GM19025 (cell line): ENCODE measurements at regions not wholly inside any gene's neighbourhood (a gene's known extent, or its start where the extent isn't known, plus 50 kb on each side); places are given as distances from the start of the nearest gene placed in this dataset.

Experiments used
- ATAC-seq: cut with Tn5 transposase; IDR thresholded peaks from one replicate; pipeline ENCODE4 v1.9.1; 2021; ENCODE audit warnings: mild to moderate bottlenecking, low read depth, moderate library complexity; ENCODE audit not compliant: unreplicated experiment

DNA sequence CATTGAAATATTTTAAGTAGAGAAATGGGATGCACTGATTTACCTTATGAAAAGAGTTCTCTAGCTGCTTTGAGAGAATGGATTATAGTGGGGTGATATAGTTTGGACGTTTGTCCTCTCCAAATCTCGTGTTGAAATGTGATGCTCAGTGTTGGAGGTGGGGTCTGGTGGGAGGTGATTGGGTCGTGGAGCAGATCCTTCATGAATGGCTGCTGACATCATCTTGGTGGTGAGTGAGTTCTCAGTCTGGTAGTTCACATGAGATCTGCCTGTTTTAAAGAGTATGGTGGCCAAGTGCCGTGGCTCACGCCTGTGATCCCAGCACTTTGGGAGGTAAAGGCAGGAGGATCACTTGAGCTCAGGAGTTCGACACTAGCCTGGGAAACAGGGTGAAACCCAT is 58.7 kb upstream of the SH3RF3 start:
- ATAC-seq: no peak

GRCh38 chr2:109069331-109070194 is 59.4 kb upstream of the SH3RF3 start:
- no peak for ATAC-seq

- ATAC-seq: no peak
These were observed 60.2 kb upstream of the SH3RF3 start for GRCh38 chr2:109068811-109069210.

DNA sequence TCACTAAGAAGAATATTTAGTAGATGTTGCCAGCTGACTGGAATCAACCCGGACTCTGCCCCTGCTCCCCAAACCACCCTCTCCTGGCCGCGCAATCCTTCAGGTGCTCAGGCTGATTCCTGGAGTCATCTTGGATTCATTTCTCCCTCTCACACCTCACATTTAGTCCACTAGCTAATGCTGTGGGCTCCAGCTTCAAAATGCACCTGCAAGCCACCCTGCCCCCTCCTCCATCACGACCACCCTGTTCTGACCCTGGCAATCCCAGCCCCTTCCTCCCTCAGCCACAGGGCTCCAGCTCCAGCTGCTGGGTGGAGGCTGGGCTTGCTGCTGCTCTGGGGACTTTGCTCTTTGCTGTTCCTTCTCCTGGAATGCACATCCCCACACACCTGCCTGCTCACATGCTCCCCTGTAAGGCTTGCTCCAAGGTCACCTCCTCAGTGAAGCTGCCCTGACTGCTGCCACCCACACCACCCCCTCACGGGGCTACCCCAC is 61.3 kb upstream of the SH3RF3 start:
- no peak for ATAC-seq

- no peak for ATAC-seq
These were observed 61.9 kb upstream of the SH3RF3 start for GRCh38 chr2:109066917-109067597.

GRCh38 chr2:109066501-109066900 is 62.5 kb upstream of the SH3RF3 start:
- ATAC-seq: no peak

DNA sequence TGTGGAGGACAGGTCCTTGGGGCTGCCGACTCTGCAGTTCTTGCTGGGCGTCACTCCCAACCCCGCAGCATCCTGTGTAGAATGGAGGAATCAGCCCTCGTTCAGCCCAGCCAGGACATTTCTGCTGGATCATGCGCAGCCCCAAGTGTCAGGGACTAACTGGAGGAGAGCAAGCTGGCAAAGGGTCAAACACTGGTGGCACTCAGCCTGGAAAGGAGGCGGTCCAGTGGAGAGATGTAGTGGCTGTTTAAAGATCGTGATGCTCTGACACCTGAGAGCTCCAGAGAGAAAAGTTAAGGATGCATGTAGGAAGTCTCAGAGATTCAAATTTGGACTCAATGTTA is 63.6 kb upstream of the SH3RF3 start:
- ATAC-seq: no peak

- ATAC-seq: no peak
These were observed 64.2 kb upstream of the SH3RF3 start for GRCh38 chr2:109064660-109065390.

DNA sequence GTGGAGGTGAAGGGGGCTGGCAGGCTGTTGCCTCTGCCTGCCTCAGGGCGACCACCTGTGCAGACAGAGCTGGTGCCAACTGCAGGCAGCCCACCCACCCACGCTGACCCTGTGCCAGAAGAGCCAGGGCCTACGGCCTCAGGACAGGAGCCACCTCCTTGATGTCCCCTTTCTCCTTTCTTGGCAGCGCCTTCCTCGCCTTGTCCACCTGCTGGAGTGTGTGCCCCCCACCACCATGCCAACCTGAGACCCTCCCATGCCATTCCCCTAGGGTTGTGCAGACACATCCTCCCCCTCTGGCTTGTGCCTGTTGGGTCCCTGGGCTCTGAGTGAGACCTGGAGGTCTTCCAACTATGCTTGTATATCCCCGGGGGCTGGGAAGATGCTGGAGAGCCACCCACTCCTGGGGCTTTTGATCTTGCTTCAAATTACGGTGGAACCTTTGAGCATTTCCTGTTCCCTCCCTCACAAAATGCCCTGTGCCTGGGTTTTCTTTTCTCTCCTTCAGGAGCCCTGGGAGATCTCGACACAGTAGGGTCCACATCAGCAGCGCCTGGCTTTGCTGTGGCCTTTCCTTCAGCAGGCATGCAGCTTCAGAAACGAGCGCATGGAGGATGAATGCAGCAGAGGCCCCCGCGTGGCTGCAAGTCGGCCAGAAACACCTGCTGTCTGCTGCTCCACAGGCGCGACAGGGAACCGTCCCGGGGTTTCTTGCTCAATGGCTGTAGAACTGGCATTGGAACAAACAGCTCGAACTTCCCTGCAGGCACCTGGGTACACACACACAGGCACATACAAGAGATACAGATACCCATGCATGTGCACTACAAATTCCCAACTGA is 65.9 kb upstream of the SH3RF3 start:
- ATAC-seq: no peak

GRCh38 chr2:109062145-109062858 is 66.7 kb upstream of the SH3RF3 start:
- ATAC-seq: no peak

DNA sequence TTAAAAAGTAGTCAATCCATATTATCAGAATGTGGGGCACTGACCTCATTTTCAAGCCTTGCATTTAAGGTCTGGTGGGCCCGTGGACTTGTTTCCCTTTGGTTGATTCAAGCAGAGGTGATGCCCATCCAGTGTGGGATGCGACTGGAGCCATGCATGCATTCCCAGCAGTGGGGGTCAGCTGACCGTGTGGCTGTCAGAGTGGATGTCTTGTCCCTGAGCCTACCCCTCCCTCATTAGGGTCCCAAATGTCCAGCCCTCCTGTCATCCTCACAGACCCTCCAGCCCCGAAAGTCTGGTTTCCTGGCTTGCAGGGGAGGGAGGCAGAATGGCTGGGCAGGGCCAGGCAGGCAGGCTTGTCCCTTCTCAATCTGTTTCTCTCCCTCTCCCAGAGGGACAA is 67.3 kb upstream of the SH3RF3 start:
- ATAC-seq: no peak

DNA sequence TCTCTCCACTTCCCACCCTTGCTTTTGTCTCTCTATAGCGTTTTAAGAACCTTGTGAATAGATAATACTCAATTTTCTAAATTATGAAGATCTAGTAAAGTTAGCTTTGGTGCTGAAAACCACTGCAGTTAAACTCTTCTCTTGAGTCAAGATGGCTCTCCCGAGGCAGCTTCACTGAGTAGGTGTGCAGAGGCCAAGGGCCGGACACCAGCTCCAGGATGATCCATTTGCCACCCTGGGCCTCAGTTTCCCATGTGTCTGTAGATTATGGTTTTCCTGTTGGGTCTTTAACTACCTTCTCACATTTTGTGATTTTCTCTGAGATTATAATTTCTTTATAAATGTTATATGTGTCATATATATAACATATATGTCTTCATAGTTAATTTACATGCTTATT is 68.5 kb upstream of the SH3RF3 start:
- no peak for ATAC-seq

GRCh38 chr2:109059474-109060165 is 69.4 kb upstream of the SH3RF3 start:
- no peak for ATAC-seq

- no peak for ATAC-seq
These were observed 69.8 kb upstream of the EDAR start for GRCh38 chr2:109058802-109059201.

- no peak for ATAC-seq
These were observed 69.2 kb upstream of the EDAR start for GRCh38 chr2:109058191-109058632.

DNA sequence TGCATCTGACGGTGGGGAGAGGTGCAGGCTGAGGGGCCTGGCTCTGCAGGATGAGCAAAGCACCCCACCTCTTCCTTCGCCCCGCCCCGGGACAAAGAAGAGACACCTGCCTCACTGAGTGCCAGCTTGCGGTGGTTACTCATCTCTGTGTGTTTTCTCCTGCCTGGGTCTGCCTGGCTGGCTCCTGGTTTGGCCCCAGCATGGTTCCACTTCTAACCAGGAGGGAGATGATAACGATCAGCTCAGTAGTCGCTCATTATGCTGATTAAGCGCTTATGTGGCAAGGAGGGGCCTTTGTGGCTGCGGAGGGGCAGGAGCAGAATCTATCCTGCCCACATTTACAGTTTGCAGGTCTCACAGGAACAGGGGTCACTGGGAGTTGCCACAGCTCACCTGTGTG is 68.7 kb upstream of the EDAR start:
- ATAC-seq: no peak

- no peak for ATAC-seq
These were observed 66.4 kb upstream of the EDAR start for GRCh38 chr2:109055435-109055834.

- no peak for ATAC-seq
These were observed 65.8 kb upstream of the EDAR start for GRCh38 chr2:109054865-109055264.

DNA sequence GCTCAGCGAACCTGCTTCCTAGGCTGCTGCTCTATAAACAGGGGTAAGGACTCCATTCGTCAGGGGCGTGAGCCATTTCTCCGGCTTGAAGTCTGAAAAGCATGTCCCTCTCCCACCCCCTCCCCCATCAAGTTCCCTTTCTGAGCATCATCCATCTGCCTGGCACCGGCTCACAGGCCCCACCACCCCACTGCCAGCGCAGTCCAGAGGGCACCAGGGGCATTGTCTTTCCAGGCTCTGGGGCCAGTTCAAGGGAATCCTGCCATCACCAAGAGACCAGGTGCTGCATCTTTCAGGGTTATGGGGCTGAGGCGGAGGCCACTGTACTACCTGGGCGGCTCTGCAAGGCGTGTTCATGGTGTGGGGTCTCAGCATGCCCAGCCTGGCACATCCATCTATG is 64.7 kb upstream of the EDAR start:
- no peak for ATAC-seq
